ENCODE measurements at regions not wholly inside any gene's neighbourhood (a gene's known extent, or its start where the extent isn't known, plus 50 kb on each side); places are given as distances from the start of the nearest gene placed in this dataset.

DNA sequence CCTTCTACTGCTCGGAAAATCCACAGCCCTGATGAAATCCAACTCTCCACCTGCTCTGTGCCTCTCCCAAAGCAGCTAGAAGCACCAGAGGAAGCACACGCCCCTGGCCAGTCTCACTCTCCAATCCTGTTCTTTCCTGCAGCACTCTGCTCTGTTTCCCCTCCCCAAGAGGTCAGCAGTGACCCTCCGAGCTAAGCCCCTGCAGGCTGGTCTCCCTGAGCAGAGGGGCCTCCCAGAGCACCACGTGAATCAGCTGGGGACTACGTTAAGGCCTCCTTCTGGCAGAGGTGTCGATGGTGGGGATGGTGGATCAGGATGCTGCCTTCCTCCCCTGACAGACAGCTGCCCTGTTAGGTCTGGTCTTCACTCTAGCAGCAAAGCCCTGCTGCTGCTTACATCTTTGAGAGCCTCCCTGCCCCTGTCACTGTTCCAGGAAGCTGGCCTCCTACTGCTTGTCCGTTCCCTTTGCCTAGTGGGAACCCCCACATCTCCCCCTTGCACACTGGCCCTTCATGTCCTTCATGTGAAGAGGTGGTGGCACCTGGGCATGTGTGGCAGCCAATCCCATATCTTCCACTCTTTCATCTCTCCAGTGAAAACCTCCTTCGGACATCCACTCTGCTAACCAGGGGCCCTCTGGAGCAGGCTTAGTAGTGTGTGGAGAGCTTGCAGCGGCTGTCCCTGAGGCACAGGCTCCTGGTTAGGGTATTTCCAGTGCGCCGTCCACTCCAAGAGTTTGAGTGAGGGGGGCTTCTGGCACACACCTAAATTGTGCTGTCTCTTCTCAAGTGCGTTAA is 307.5 kb upstream of the HS6ST1 start:
- Histone ChIP-seq H3K36me3 (ENCODE audit: control insufficient read depth in 4 of 4, insufficient read depth in 3 of 4, low read depth in 1 of 4, low read length in 3 of 4) (no peaks in the 10 kb centered on the region), H3K4me3 (ENCODE audit: low read depth in 1 of 3, low read length in 3 of 3) (no peak overlapping the region), H3K27me3 (ENCODE audit: control insufficient read depth in 4 of 4, insufficient read depth in 4 of 4, low read length in 3 of 4) (no peaks in the 10 kb centered on the region), H3K27ac (ENCODE audit: low read depth in 1 of 2, low read length in 2 of 2) (no peak overlapping the region), H3K4me1 (ENCODE audit: control insufficient read depth in 4 of 4, insufficient read depth in 4 of 4, low read length in 3 of 4) (no peaks in the 10 kb centered on the region), H3K9ac (ENCODE audit: low read depth in 1 of 2, low read length in 2 of 2) (no peak overlapping the region), H3K9me3 (ENCODE audit: control insufficient read depth in 4 of 4, low read length in 3 of 4) (no peaks in the 10 kb centered on the region)
- 88% methylated on average over 12 of the region's 12 CpGs for WGBS
- no peak for DNase-seq (ENCODE audit: low spot score)
- TF ChIP-seq NR2F2 (IDR thresholded peaks at IDR 0.05) (no peak), RXRA (IDR thresholded peaks at IDR 0.05) (no peak), SP1 (IDR thresholded peaks at IDR 0.05) (no peak), FOXA1 (IDR thresholded peaks at IDR 0.05) (no peak), YY1 (IDR thresholded peaks at IDR 0.05) (no peak), RAD21 (IDR thresholded peaks at IDR 0.05) (no peak), HNF4G (IDR thresholded peaks at IDR 0.05) (no peak)
- TF ChIP-seq, protein P1, sequence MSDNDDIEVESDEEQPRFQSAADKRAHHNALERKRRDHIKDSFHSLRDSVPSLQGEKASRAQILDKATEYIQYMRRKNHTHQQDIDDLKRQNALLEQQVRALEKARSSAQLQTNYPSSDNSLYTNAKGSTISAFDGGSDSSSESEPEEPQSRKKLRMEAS (IDR thresholded peaks at IDR 0.05): no peak
- TF ChIP-seq, protein P2, sequence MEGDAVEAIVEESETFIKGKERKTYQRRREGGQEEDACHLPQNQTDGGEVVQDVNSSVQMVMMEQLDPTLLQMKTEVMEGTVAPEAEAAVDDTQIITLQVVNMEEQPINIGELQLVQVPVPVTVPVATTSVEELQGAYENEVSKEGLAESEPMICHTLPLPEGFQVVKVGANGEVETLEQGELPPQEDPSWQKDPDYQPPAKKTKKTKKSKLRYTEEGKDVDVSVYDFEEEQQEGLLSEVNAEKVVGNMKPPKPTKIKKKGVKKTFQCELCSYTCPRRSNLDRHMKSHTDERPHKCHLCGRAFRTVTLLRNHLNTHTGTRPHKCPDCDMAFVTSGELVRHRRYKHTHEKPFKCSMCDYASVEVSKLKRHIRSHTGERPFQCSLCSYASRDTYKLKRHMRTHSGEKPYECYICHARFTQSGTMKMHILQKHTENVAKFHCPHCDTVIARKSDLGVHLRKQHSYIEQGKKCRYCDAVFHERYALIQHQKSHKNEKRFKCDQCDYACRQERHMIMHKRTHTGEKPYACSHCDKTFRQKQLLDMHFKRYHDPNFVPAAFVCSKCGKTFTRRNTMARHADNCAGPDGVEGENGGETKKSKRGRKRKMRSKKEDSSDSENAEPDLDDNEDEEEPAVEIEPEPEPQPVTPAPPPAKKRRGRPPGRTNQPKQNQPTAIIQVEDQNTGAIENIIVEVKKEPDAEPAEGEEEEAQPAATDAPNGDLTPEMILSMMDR (IDR thresholded peaks at IDR 0.05; ENCODE audit: low read depth, low read length, missing input control): no peak

DNA sequence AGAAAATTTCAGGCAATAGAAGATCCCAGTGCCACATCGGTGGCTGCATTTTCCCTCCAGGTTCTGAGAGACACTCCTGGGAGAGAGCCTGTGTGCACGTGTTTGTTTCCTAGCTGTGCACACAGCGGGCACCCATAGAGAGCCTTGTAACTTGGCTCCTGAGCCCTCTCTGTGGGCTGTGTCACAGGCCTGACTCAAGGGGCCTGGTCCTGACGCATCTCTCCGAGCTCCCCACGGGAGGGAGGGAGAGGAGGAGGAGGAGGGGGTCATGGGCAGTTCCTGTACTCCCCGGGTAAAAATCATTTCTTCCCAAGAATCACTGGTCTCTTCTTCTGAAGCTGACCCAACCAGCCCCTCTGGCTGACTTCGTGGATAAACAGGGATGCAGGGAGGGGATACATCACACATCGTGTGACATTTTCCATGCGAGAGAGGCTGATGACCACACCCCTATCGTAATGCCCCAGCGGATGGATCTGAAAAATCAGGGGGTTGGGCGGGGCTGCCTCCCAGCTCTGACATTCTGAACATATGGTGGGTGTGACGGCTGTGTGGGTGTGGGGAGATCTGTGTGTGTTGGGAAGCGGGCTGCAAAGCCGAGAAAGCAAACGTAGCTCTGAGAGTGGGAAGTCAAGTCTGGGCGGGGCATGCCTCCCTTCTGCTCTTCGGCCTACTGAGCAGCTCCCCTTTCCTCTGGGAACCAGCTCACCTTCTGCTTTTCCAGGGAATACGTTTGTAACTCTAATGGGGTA is 308.3 kb upstream of the HS6ST1 start:
- H3K36me3 ChIP-seq (ENCODE audit: control insufficient read depth in 4 of 4, insufficient read depth in 3 of 4, low read depth in 1 of 4, low read length in 3 of 4): no peaks in the 10 kb centered on the region
- H3K27ac ChIP-seq (ENCODE audit: low read depth in 1 of 2, low read length in 2 of 2): no peak overlapping the region
- H3K4me1 ChIP-seq (ENCODE audit: control insufficient read depth in 4 of 4, insufficient read depth in 4 of 4, low read length in 3 of 4): no peaks in the 10 kb centered on the region
- H3K4me3 ChIP-seq (ENCODE audit: low read depth in 1 of 3, low read length in 3 of 3): no peak overlapping the region
- no peaks in the 10 kb centered on the region for H3K27me3 ChIP-seq (ENCODE audit: control insufficient read depth in 4 of 4, insufficient read depth in 4 of 4, low read length in 3 of 4)
- no peak for DNase-seq (ENCODE audit: low spot score)
- no peak overlapping the region for H3K9ac ChIP-seq (ENCODE audit: low read depth in 1 of 2, low read length in 2 of 2)
- TF ChIP-seq, protein P3, sequence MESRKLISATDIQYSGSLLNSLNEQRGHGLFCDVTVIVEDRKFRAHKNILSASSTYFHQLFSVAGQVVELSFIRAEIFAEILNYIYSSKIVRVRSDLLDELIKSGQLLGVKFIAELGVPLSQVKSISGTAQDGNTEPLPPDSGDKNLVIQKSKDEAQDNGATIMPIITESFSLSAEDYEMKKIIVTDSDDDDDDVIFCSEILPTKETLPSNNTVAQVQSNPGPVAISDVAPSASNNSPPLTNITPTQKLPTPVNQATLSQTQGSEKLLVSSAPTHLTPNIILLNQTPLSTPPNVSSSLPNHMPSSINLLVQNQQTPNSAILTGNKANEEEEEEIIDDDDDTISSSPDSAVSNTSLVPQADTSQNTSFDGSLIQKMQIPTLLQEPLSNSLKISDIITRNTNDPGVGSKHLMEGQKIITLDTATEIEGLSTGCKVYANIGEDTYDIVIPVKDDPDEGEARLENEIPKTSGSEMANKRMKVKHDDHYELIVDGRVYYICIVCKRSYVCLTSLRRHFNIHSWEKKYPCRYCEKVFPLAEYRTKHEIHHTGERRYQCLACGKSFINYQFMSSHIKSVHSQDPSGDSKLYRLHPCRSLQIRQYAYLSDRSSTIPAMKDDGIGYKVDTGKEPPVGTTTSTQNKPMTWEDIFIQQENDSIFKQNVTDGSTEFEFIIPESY (IDR thresholded peaks at IDR 0.05): no peak
- no peaks in the 10 kb centered on the region for H3K9me3 ChIP-seq (ENCODE audit: control insufficient read depth in 4 of 4, low read length in 3 of 4)
- 80% methylated on average over 20 of the region's 20 CpGs for WGBS

DNA sequence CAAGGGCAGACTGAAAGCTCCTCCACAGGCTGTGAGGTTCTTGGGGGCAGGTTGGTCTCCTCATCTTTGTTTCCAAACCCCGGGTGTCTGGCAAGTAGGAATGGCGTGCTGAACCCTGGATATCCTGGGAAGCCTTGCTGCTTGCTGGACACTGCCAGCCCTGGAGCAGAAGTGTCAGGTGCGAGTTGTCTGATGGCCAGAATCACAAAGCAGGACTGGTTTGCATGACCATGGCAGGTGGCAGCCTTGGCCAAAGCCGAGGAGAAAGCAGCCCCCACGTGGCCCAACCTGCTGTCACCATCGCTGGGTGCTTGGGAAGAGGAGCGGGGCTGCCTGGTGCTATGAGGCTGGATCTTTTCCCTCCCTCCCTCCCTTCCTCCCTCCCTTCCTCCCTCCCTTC is 309.5 kb upstream of the HS6ST1 start:
- H3K9ac ChIP-seq (ENCODE audit: low read depth in 1 of 2, low read length in 2 of 2): no peak overlapping the region
- no peaks in the 10 kb centered on the region for H3K9me3 ChIP-seq (ENCODE audit: control insufficient read depth in 4 of 4, low read length in 3 of 4)
- H3K4me1 ChIP-seq (ENCODE audit: control insufficient read depth in 4 of 4, insufficient read depth in 4 of 4, low read length in 3 of 4): no peaks in the 10 kb centered on the region
- no peak overlapping the region for H3K27ac ChIP-seq (ENCODE audit: low read depth in 1 of 2, low read length in 2 of 2)
- H3K27me3 ChIP-seq (ENCODE audit: control insufficient read depth in 4 of 4, insufficient read depth in 4 of 4, low read length in 3 of 4): no peaks in the 10 kb centered on the region
- TF ChIP-seq, protein P2 (IDR thresholded peaks at IDR 0.05; ENCODE audit: low read depth, low read length, missing input control): no peak
- WGBS: 84% methylated on average over 7 of the region's 7 CpGs
- no peaks in the 10 kb centered on the region for H3K36me3 ChIP-seq (ENCODE audit: control insufficient read depth in 4 of 4, insufficient read depth in 3 of 4, low read depth in 1 of 4, low read length in 3 of 4)
- H3K4me3 ChIP-seq (ENCODE audit: low read depth in 1 of 3, low read length in 3 of 3): no peak overlapping the region
- no peak for DNase-seq (ENCODE audit: low spot score)

All from liver (tissue), 8 donors.